ENCODE measurements at regions not wholly inside any gene's neighbourhood (a gene's known extent, or its start where the extent isn't known, plus 50 kb on each side); places are given as distances from the start of the nearest gene placed in this dataset.
A peak's percentile ranks its signal among the peaks of the same experiment; 100 is the strongest.

DNA sequence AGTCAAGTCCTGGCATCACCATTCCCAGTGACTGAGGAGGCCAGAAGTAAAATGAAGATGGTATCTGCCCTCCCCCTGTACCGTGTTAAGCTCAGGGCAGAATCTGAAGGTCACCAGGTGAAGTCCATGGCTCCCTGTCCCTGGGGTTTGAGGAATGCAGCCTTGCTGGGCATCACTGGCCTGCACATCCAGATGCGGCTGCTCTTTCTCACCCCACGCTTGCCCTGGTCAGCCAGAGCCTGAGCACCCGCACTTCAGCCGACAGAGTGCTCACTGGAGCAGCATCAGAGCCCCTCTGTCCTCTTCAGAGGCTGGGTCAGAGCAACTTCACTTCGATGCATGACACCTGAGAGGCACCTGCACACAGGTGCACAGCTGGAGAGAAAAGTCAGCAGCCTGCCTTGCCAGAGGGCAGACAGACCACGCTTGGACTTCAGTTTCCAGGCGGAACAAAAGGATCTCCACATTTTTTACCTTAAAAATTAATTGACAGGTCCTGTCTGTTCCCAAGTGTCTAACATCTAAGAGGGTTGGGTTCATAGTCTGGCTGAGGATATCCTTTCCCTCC, 267.3 kb downstream of the ANAPC1 start:
- no peak overlapping the region for H2BK120ac ChIP-seq (ENCODE audit: low read depth, low read length)
- WGBS, 2 donors (ENCODE audit: extremely low coverage in 2 of 2, insufficient read length in 2 of 2, insufficient replicate concordance in 1 of 2) = no CpG with 5 or more reads among the region's 8 CpGs
- no peak overlapping the region for H3K9ac ChIP-seq (ENCODE audit: low read depth, low read length, poor library complexity)
- DNase-seq (ENCODE audit: low spot score) = no peak
- H3K4me1 ChIP-seq (ENCODE audit: control insufficient read depth in 2 of 2, insufficient read depth in 1 of 2, low read depth in 1 of 2, low read length in 2 of 2) = peaks cover 2 to 3% of the 10 kb centered on the region in 2 donors
- H3K18ac ChIP-seq (ENCODE audit: low read length) = peak overlapping the region; percentile 44
- no peak overlapping the region for H2BK12ac ChIP-seq (ENCODE audit: low read length)
- H3K9me3 ChIP-seq (replicated peaks in 1 of 2; ENCODE audit: control insufficient read depth in 2 of 2, insufficient read depth in 1 of 2, low read depth in 1 of 2, low read length in 2 of 2) = peaks cover 0 to 2% of the 10 kb centered on the region in 2 donors
- H2AFZ ChIP-seq (ENCODE audit: low read length) = no peak overlapping the region
- H3K4me2 ChIP-seq (ENCODE audit: insufficient read depth, low read length, poor library complexity, severe bottlenecking) = no peak overlapping the region
- no peak overlapping the region for H2BK15ac ChIP-seq (ENCODE audit: low read length)
- H3K27ac ChIP-seq (replicated peaks; ENCODE audit: low read length) = no peak overlapping the region
- no peak overlapping the region for H3K23ac ChIP-seq (ENCODE audit: low read depth, low read length, poor library complexity)
- no peaks in the 10 kb centered on the region for H3K36me3 ChIP-seq (replicated peaks in 1 of 2; ENCODE audit: control insufficient read depth in 2 of 2, insufficient read depth in 2 of 2, low read length in 2 of 2)
- no peak overlapping the region for H3K14ac ChIP-seq (ENCODE audit: low read length)
- peaks cover 0 to 2% (median 0%) of the 10 kb centered on the region in 3 experiments for H3K27me3 ChIP-seq (ENCODE audit: control insufficient read depth in 3 of 3, insufficient read depth in 3 of 3, low read depth in 1 of 3, low read length in 3 of 3)
- H2AK5ac ChIP-seq (ENCODE audit: low read depth, low read length) = peak overlapping the region; percentile 4
- H2BK5ac ChIP-seq (ENCODE audit: low read length) = no peak overlapping the region
- H3K79me1 ChIP-seq (ENCODE audit: low read depth, low read length) = no peaks in the 10 kb centered on the region
- H3K4ac ChIP-seq (ENCODE audit: low read length) = no peak overlapping the region
- no peak overlapping the region for H4K8ac ChIP-seq (ENCODE audit: low read depth, low read length)
- H3K4me3 ChIP-seq (ENCODE audit: low read length in 2 of 2) = no peak overlapping the region
- H4K91ac ChIP-seq (ENCODE audit: low read depth, low read length, poor library complexity) = no peak overlapping the region

DNA sequence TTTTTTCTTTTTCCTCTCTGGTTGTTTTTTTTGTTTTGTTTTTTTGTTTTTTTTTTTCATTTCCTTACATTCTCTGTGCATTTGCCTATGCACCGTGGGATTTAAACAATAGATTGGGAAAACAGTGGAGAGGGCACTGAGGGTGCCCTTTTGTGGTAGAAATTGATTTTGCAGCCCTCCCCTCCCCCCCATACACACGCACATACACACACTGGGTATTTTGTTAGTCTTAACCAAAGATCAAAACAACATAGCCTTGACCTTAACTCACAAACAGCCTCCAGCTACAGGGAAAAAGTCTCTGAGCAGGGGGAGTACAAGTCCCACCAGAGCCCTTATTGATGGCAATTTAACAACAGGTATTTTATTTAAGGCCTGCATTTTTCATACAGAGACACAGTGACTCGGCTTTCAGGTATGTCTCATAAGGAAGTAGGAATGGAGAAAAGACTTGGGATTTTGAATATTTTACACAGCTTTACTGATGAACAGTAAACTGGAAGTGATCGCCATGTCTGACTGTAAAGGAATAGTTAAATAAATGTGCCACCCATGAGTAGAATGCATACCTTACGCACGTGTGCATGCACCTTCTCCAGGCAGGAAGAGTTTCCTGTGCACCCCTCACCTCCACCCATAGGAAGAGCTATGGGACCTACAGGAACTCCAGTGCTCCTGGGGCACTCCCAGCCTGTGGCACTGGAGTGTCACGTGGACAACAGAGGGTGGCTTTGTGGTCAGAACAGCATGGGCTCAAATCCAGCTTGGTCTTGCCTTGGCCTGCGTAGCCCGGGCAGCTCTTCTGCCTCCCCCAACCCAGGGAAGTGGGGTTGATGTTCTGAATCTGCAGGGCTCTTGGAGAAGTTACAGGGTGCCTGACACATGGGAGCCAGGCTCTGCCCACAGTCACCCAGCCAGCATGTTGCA, 266.4 kb downstream of the ANAPC1 start:
- no peak overlapping the region for H2AK5ac ChIP-seq (ENCODE audit: low read depth, low read length)
- H3K4ac ChIP-seq (ENCODE audit: low read length) = no peak overlapping the region
- H3K18ac ChIP-seq (ENCODE audit: low read length) = no peak overlapping the region
- H4K8ac ChIP-seq (ENCODE audit: low read depth, low read length) = no peak overlapping the region
- H2AFZ ChIP-seq (ENCODE audit: low read length) = no peak overlapping the region
- no peak overlapping the region for H3K23ac ChIP-seq (ENCODE audit: low read depth, low read length, poor library complexity)
- H3K4me2 ChIP-seq (ENCODE audit: insufficient read depth, low read length, poor library complexity, severe bottlenecking) = no peak overlapping the region
- H3K9me3 ChIP-seq (replicated peaks in 1 of 2; ENCODE audit: control insufficient read depth in 2 of 2, insufficient read depth in 1 of 2, low read depth in 1 of 2, low read length in 2 of 2) = peaks cover 0 to 2% of the 10 kb centered on the region in 2 donors
- peaks cover 0 to 2% (median 0%) of the 10 kb centered on the region in 3 experiments for H3K27me3 ChIP-seq (ENCODE audit: control insufficient read depth in 3 of 3, insufficient read depth in 3 of 3, low read depth in 1 of 3, low read length in 3 of 3)
- H2BK5ac ChIP-seq (ENCODE audit: low read length) = no peak overlapping the region
- no peak for DNase-seq (ENCODE audit: low spot score)
- H3K79me1 ChIP-seq (ENCODE audit: low read depth, low read length) = no peaks in the 10 kb centered on the region
- no CpG with 5 or more reads among the region's 9 CpGs for WGBS, 2 donors (ENCODE audit: extremely low coverage in 2 of 2, insufficient read length in 2 of 2, insufficient replicate concordance in 1 of 2)
- H2BK120ac ChIP-seq (ENCODE audit: low read depth, low read length) = no peak overlapping the region
- H3K9ac ChIP-seq (ENCODE audit: low read depth, low read length, poor library complexity) = no peak overlapping the region
- H2BK15ac ChIP-seq (ENCODE audit: low read length) = no peak overlapping the region
- no peak overlapping the region for H3K27ac ChIP-seq (replicated peaks; ENCODE audit: low read length)
- no peak overlapping the region for H3K4me3 ChIP-seq (ENCODE audit: low read length in 2 of 2)
- H3K14ac ChIP-seq (ENCODE audit: low read length) = no peak overlapping the region
- H4K91ac ChIP-seq (ENCODE audit: low read depth, low read length, poor library complexity) = no peak overlapping the region
- no peak overlapping the region for H2BK12ac ChIP-seq (ENCODE audit: low read length)
- H3K4me1 ChIP-seq (ENCODE audit: control insufficient read depth in 2 of 2, insufficient read depth in 1 of 2, low read depth in 1 of 2, low read length in 2 of 2) = peaks cover 2 to 3% of the 10 kb centered on the region in 2 donors
- no peaks in the 10 kb centered on the region for H3K36me3 ChIP-seq (replicated peaks in 1 of 2; ENCODE audit: control insufficient read depth in 2 of 2, insufficient read depth in 2 of 2, low read length in 2 of 2)

GRCh38 chr2:111618226-111618977, 265.6 kb downstream of the ANAPC1 start:
- Histone ChIP-seq H3K4me3 (ENCODE audit: low read length in 2 of 2) (no peak overlapping the region), H3K36me3 (replicated peaks in 1 of 2; ENCODE audit: control insufficient read depth in 2 of 2, insufficient read depth in 2 of 2, low read length in 2 of 2) (no peaks in the 10 kb centered on the region), H3K27ac (replicated peaks; ENCODE audit: low read length) (no peak overlapping the region)

More at GRCh38 chr2:111618226-111618977, 265.6 kb downstream of the ANAPC1 start:
- no peak overlapping the region for H2AFZ ChIP-seq (ENCODE audit: low read length)
- DNase-seq (ENCODE audit: low spot score) = no peak
- H3K9ac ChIP-seq (ENCODE audit: low read depth, low read length, poor library complexity) = no peak overlapping the region
- H2AK5ac ChIP-seq (ENCODE audit: low read depth, low read length) = no peak overlapping the region
- no peak overlapping the region for H2BK12ac ChIP-seq (ENCODE audit: low read length)
- H3K4me1 ChIP-seq (ENCODE audit: control insufficient read depth in 2 of 2, insufficient read depth in 1 of 2, low read depth in 1 of 2, low read length in 2 of 2) = peaks cover 2 to 3% of the 10 kb centered on the region in 2 donors
- H3K9me3 ChIP-seq (replicated peaks in 1 of 2; ENCODE audit: control insufficient read depth in 2 of 2, insufficient read depth in 1 of 2, low read depth in 1 of 2, low read length in 2 of 2) = peaks cover 0 to 2% of the 10 kb centered on the region in 2 donors
- no peak overlapping the region for H3K14ac ChIP-seq (ENCODE audit: low read length)
- no peak overlapping the region for H3K23ac ChIP-seq (ENCODE audit: low read depth, low read length, poor library complexity)
- WGBS, 2 donors (ENCODE audit: extremely low coverage in 2 of 2, insufficient read length in 2 of 2, insufficient replicate concordance in 1 of 2) = no CpG with 5 or more reads among the region's 16 CpGs
- H4K91ac ChIP-seq (ENCODE audit: low read depth, low read length, poor library complexity) = no peak overlapping the region
- no peak overlapping the region for H3K18ac ChIP-seq (ENCODE audit: low read length)
- no peaks in the 10 kb centered on the region for H3K79me1 ChIP-seq (ENCODE audit: low read depth, low read length)
- no peak overlapping the region for H2BK5ac ChIP-seq (ENCODE audit: low read length)
- no peak overlapping the region for H2BK15ac ChIP-seq (ENCODE audit: low read length)
- no peak overlapping the region for H3K4me2 ChIP-seq (ENCODE audit: insufficient read depth, low read length, poor library complexity, severe bottlenecking)
- no peak overlapping the region for H4K8ac ChIP-seq (ENCODE audit: low read depth, low read length)
- H3K4ac ChIP-seq (ENCODE audit: low read length) = no peak overlapping the region
- no peak overlapping the region for H2BK120ac ChIP-seq (ENCODE audit: low read depth, low read length)
- peaks cover 0 to 2% (median 0%) of the 10 kb centered on the region in 3 experiments for H3K27me3 ChIP-seq (ENCODE audit: control insufficient read depth in 3 of 3, insufficient read depth in 3 of 3, low read depth in 1 of 3, low read length in 3 of 3)

All from neuronal stem cell (in vitro differentiated cells).